ENCODE measurements at regions not wholly inside any gene's neighbourhood (a gene's known extent, or its start where the extent isn't known, plus 50 kb on each side); places are given as distances from the start of the nearest gene placed in this dataset.
A peak's percentile ranks its signal among the peaks of the same experiment; 100 is the strongest.
"Not testable (repeated sequence)": the region's sequence is repeated elsewhere in the genome, so short reads cannot be mapped to it uniquely, and the experiment has no call there.

DNA sequence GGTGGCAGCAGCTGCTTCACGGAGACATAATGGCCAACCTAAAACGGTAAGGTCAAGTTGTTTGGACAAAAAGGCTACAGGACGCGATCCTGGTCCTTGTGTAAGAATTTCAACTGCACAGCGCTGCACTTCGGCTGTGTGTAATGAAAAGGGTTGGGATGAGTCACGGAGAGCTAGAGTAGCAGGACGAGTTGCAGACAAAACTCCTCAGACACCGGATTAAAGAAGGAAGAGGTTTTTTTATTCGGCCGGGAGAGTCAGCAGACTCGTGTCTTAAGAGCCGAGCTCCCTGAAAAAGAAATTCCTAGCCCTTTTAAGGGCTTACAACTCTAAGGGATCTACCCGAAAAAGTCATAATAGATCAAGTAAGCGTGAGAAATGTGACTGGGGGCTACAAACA is 124.2 kb upstream of the CCZ1B start:
- H3K9ac ChIP-seq (ENCODE audit: low read depth, low read length); H3K4me3 ChIP-seq (ENCODE audit: low read depth in 1 of 2, low read length in 2 of 2); H3K36me3 ChIP-seq (ENCODE audit: insufficient read depth, low read length); H3K79me2 ChIP-seq (ENCODE audit: insufficient read depth, low read length); DNase-seq; H3K4me2 ChIP-seq (ENCODE audit: insufficient read depth, low read length); H2AFZ ChIP-seq (ENCODE audit: low read depth, low read length); H3K4me1 ChIP-seq (ENCODE audit: insufficient read depth, low read length); H3K9me3 ChIP-seq (ENCODE audit: insufficient read depth, low read length, severe bottlenecking); ATAC-seq (ENCODE audit: insufficient read depth, low read depth); H4K20me1 ChIP-seq (ENCODE audit: insufficient read depth, low read length); H3K27me3 ChIP-seq (ENCODE audit: insufficient read depth, low read length, poor library complexity); H3K27ac ChIP-seq (ENCODE audit: low read length): not testable (repeated sequence)

DNA sequence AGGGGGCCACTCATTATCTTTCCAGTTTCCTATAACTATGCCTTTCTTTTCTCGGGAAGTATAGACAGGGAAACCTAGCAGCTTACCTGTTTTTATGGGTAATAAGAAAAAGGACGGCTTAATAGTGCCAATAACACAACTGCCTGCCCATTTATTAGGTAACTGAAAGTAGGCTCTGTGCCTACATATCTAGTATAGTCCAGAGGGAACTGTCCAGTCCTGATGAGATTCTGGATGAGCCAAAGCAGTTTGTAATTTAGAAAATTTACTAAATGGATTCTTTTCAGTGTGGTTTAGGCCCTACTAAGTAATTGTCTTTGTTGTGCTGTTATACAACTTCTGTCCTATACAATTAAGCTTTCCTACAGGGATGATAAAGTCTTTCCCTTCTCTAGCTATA is 125.5 kb upstream of the CCZ1B start:
- not testable (repeated sequence) for H3K36me3 ChIP-seq (ENCODE audit: insufficient read depth, low read length); H3K9me3 ChIP-seq (ENCODE audit: insufficient read depth, low read length, severe bottlenecking); H3K4me2 ChIP-seq (ENCODE audit: insufficient read depth, low read length); DNase-seq; ATAC-seq (ENCODE audit: insufficient read depth, low read depth); H3K9ac ChIP-seq (ENCODE audit: low read depth, low read length); H3K4me3 ChIP-seq (ENCODE audit: low read depth in 1 of 2, low read length in 2 of 2); H4K20me1 ChIP-seq (ENCODE audit: insufficient read depth, low read length); H3K27me3 ChIP-seq (ENCODE audit: insufficient read depth, low read length, poor library complexity); H3K4me1 ChIP-seq (ENCODE audit: insufficient read depth, low read length); H2AFZ ChIP-seq (ENCODE audit: low read depth, low read length); H3K27ac ChIP-seq (ENCODE audit: low read length); H3K79me2 ChIP-seq (ENCODE audit: insufficient read depth, low read length)

DNA sequence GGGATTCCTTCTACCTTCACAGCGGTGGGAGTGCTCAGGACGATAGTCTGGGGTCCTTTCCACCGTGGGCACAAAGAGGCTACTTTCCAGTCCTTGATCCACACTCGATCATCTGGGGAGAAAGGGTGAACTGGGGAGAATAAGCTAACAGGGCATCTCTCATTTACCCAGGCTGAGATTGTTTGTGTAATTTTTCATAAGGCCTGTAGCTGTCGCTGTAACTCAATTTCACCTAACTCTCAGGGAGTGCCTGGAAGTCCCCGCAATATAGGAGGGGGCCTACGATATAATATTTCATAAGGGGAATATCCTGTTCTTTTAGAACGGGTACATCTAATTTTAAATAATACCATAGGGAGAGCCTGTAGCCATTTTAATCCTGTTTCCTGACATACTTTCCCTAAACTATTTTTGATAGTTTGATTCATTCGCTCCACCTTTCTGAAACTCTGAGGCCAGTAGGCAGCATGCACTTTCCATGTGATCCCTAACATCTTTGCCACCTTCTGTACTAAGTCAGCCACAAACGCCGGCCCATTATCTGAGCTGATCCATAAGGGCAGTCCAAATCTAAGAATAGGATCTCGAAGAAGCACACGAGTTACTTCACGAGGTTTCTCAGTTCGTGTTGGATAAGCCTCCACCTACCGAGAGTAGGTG is 127.2 kb upstream of the CCZ1B start:
- DNase-seq; H3K27ac ChIP-seq (ENCODE audit: low read length); H3K4me3 ChIP-seq (ENCODE audit: low read depth in 1 of 2, low read length in 2 of 2); ATAC-seq (ENCODE audit: insufficient read depth, low read depth); H3K36me3 ChIP-seq (ENCODE audit: insufficient read depth, low read length); H3K4me1 ChIP-seq (ENCODE audit: insufficient read depth, low read length); H2AFZ ChIP-seq (ENCODE audit: low read depth, low read length); H3K4me2 ChIP-seq (ENCODE audit: insufficient read depth, low read length); H3K9me3 ChIP-seq (ENCODE audit: insufficient read depth, low read length, severe bottlenecking); H4K20me1 ChIP-seq (ENCODE audit: insufficient read depth, low read length); H3K27me3 ChIP-seq (ENCODE audit: insufficient read depth, low read length, poor library complexity); H3K9ac ChIP-seq (ENCODE audit: low read depth, low read length); H3K79me2 ChIP-seq (ENCODE audit: insufficient read depth, low read length): not testable (repeated sequence)
- TF ChIP-seq, protein P1, sequence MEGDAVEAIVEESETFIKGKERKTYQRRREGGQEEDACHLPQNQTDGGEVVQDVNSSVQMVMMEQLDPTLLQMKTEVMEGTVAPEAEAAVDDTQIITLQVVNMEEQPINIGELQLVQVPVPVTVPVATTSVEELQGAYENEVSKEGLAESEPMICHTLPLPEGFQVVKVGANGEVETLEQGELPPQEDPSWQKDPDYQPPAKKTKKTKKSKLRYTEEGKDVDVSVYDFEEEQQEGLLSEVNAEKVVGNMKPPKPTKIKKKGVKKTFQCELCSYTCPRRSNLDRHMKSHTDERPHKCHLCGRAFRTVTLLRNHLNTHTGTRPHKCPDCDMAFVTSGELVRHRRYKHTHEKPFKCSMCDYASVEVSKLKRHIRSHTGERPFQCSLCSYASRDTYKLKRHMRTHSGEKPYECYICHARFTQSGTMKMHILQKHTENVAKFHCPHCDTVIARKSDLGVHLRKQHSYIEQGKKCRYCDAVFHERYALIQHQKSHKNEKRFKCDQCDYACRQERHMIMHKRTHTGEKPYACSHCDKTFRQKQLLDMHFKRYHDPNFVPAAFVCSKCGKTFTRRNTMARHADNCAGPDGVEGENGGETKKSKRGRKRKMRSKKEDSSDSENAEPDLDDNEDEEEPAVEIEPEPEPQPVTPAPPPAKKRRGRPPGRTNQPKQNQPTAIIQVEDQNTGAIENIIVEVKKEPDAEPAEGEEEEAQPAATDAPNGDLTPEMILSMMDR (IDR thresholded peaks at IDR 0.05; ENCODE audit: borderline replicate concordance, extremely low read depth, low read length, poor library complexity, severe bottlenecking), result peak; percentile 34

DNA sequence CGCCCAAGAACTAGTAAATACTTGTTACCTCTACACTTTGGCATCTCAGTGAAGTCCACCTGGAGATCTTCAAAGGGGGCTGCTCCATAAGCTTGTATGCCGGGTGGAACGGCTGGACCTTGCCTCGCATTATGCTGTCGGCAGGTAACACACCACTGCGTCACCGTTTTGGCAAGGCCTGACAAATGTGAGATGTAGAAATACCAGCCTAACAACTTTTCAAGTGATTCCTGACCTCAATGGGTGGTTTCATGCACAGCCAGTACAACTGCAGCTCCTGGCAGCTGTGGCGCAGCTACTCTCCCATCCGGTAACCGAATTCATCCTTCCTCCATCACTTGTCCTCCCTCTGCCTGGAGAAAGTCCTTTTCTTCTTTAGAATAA is 127.7 kb upstream of the CCZ1B start:
- H3K36me3 ChIP-seq (ENCODE audit: insufficient read depth, low read length); H2AFZ ChIP-seq (ENCODE audit: low read depth, low read length); ATAC-seq (ENCODE audit: insufficient read depth, low read depth); DNase-seq; H3K27ac ChIP-seq (ENCODE audit: low read length); H3K79me2 ChIP-seq (ENCODE audit: insufficient read depth, low read length); H4K20me1 ChIP-seq (ENCODE audit: insufficient read depth, low read length); H3K4me1 ChIP-seq (ENCODE audit: insufficient read depth, low read length); H3K9ac ChIP-seq (ENCODE audit: low read depth, low read length); H3K4me2 ChIP-seq (ENCODE audit: insufficient read depth, low read length); H3K4me3 ChIP-seq (ENCODE audit: low read depth in 1 of 2, low read length in 2 of 2); H3K9me3 ChIP-seq (ENCODE audit: insufficient read depth, low read length, severe bottlenecking); H3K27me3 ChIP-seq (ENCODE audit: insufficient read depth, low read length, poor library complexity): not testable (repeated sequence)

DNA sequence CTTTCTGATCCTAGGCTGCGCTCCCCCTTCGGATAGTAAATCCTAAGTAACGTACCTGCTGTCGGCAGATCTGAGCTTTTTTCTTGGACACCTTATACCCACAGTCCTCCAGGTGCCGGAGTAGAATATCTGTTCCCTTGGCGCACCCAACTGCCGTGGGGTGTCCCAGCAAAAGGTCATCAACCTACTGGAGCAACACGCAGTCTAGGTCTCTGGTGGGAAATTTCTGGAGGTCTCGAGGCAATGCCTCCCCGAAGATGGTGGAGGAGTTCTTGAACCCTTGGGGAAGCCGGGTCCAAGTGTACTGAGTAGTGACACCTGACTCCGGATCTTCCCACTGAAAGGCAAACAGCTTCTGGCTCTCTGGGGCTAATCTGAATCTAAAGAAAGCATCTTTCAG is 129.3 kb upstream of the CCZ1B start:
- not testable (repeated sequence) for DNase-seq; ATAC-seq (ENCODE audit: insufficient read depth, low read depth); H3K4me3 ChIP-seq (ENCODE audit: low read depth in 1 of 2, low read length in 2 of 2)

DNA sequence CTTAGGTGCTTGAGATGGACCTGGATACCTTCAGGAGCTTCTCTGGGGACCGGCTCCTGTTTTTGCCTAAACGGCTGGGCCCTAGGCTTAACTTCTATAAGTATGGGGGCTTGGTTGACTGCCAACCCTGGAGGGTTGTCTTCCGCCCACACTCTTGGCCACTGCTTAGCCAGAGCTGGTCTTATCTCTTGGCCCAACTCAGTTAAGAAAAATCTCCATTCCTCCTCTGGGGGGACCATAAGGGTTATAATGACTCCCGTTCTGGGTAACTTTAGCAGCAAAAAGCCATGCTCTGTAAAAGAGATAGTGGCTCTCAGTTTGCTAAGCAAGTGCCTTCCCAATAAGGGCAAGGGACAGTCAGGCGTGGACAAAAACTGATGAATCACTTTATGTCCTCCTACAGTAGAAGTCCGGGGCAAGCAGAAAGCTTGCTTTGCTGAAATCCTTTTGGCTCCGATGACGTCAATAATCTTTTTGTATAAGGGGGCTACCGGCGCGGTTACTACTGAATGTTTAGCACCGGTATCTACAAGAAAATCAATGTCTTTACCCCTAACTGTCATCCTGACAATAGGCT is 130.0 kb upstream of the CCZ1B start:
- H3K27me3 ChIP-seq (ENCODE audit: insufficient read depth, low read length, poor library complexity); ATAC-seq (ENCODE audit: insufficient read depth, low read depth); H4K20me1 ChIP-seq (ENCODE audit: insufficient read depth, low read length); H3K4me1 ChIP-seq (ENCODE audit: insufficient read depth, low read length); H3K79me2 ChIP-seq (ENCODE audit: insufficient read depth, low read length); H3K27ac ChIP-seq (ENCODE audit: low read length); H3K36me3 ChIP-seq (ENCODE audit: insufficient read depth, low read length); H3K9ac ChIP-seq (ENCODE audit: low read depth, low read length); H2AFZ ChIP-seq (ENCODE audit: low read depth, low read length); DNase-seq; H3K9me3 ChIP-seq (ENCODE audit: insufficient read depth, low read length, severe bottlenecking); H3K4me2 ChIP-seq (ENCODE audit: insufficient read depth, low read length); H3K4me3 ChIP-seq (ENCODE audit: low read depth in 1 of 2, low read length in 2 of 2): not testable (repeated sequence)

More for the DNA sequence above, 129.3 kb upstream of the CCZ1B start:
- H3K36me3 ChIP-seq (ENCODE audit: insufficient read depth, low read length); H3K79me2 ChIP-seq (ENCODE audit: insufficient read depth, low read length); H3K9ac ChIP-seq (ENCODE audit: low read depth, low read length); H3K4me2 ChIP-seq (ENCODE audit: insufficient read depth, low read length); H2AFZ ChIP-seq (ENCODE audit: low read depth, low read length); H3K9me3 ChIP-seq (ENCODE audit: insufficient read depth, low read length, severe bottlenecking); H3K27me3 ChIP-seq (ENCODE audit: insufficient read depth, low read length, poor library complexity); H4K20me1 ChIP-seq (ENCODE audit: insufficient read depth, low read length); H3K27ac ChIP-seq (ENCODE audit: low read length); H3K4me1 ChIP-seq (ENCODE audit: insufficient read depth, low read length): not testable (repeated sequence)

DNA sequence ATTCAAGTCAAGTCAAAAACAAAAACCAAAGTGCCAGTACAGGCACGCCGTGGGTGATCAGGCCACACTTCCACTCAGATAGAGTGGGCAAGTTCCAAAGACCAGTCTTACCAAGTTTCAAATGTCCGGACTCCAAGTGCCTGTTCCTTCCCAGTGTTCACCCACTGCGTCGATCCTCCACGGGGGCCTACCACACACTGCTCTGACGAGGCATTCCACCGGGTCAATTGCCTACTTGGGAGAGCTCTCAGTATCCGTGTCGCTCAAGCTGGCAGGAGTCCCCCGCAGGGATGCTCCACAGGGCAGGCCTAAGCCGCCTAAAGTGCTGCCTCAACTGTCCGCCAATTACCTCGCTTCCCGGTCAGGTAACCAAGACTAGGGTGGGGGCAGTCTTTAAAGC is 132.3 kb upstream of the CCZ1B start:
- H3K4me1 ChIP-seq (ENCODE audit: insufficient read depth, low read length); DNase-seq; H3K4me2 ChIP-seq (ENCODE audit: insufficient read depth, low read length); H3K79me2 ChIP-seq (ENCODE audit: insufficient read depth, low read length); H2AFZ ChIP-seq (ENCODE audit: low read depth, low read length); ATAC-seq (ENCODE audit: insufficient read depth, low read depth); H4K20me1 ChIP-seq (ENCODE audit: insufficient read depth, low read length); H3K36me3 ChIP-seq (ENCODE audit: insufficient read depth, low read length); H3K9me3 ChIP-seq (ENCODE audit: insufficient read depth, low read length, severe bottlenecking); H3K4me3 ChIP-seq (ENCODE audit: low read depth in 1 of 2, low read length in 2 of 2); H3K27me3 ChIP-seq (ENCODE audit: insufficient read depth, low read length, poor library complexity); H3K27ac ChIP-seq (ENCODE audit: low read length); H3K9ac ChIP-seq (ENCODE audit: low read depth, low read length): not testable (repeated sequence)

Data from DND-41 (cell line).